Mesendoderm (in vitro differentiated cells): ENCODE measurements at regions not wholly inside any gene's neighbourhood (a gene's known extent, or its start where the extent isn't known, plus 50 kb on each side); places are given as distances from the start of the nearest gene placed in this dataset.
"Not testable (repeated sequence)": the region's sequence is repeated elsewhere in the genome, so short reads cannot be mapped to it uniquely, and the experiment has no call there.

ENCODE experiments used
- DNase-seq: peaks from one replicate; pipeline ENCODE4 v3.0.0; 2013
- H2AK5ac ChIP-seq: 2 replicates; pipeline ENCODE4 v1.6.1; 2013; ENCODE audit warnings: low read length, inconsistent platforms
- H2BK120ac ChIP-seq: 2 replicates; pipeline ENCODE4 v1.6.1; 2013; ENCODE audit warnings: low read depth, mild to moderate bottlenecking, low read length, moderate library complexity, mixed read lengths
- H2BK15ac ChIP-seq: replicated peaks from 2 replicates; pipeline ENCODE4 v1.6.1; 2013; ENCODE audit warnings: low read depth, mild to moderate bottlenecking, moderate library complexity
- H2BK5ac ChIP-seq: 2 replicates; pipeline ENCODE4 v1.6.1; 2013; ENCODE audit warnings: low read length, inconsistent platforms
- H3K18ac ChIP-seq: 2 replicates; pipeline ENCODE4 v1.6.1; 2013; ENCODE audit warnings: mild to moderate bottlenecking, low read length, mixed read lengths
- H3K23ac ChIP-seq: one replicate; pipeline ENCODE4 v1.6.1; 2013; ENCODE audit warnings: low read length
- H3K27ac ChIP-seq: 2 replicates; pipeline ENCODE4 v1.5.1; 2013; ENCODE audit warnings: low read depth, mild to moderate bottlenecking, inconsistent platforms, low read length, moderate library complexity
- H3K27me3 ChIP-seq: 2 replicates; pipeline ENCODE4 v1.6.1; 2013; ENCODE audit warnings: low read length, control low read depth, mild to moderate bottlenecking, inconsistent platforms; ENCODE audit not compliant: insufficient read depth, poor library complexity
- H3K36me3 ChIP-seq: 2 replicates; pipeline ENCODE4 v1.6.1; 2013; ENCODE audit warnings: low read length, inconsistent platforms; ENCODE audit not compliant: control insufficient read depth, insufficient read depth
- H3K4ac ChIP-seq: one replicate; pipeline ENCODE4 v1.6.1; 2013; ENCODE audit warnings: low read depth, mild to moderate bottlenecking, low read length, moderate library complexity
- H3K4me1 ChIP-seq: 2 replicates; pipeline ENCODE4 v1.6.1; 2013; ENCODE audit warnings: low read depth, low read length, inconsistent platforms; ENCODE audit not compliant: control insufficient read depth
- H3K4me2 ChIP-seq: 2 replicates; pipeline ENCODE4 v1.6.1; 2013; ENCODE audit warnings: low read length
- H3K4me3 ChIP-seq: 2 replicates; pipeline ENCODE4 v1.5.1; 2013; ENCODE audit warnings: mild to moderate bottlenecking, low read length
- H3K56ac ChIP-seq: one replicate; pipeline ENCODE4 v1.6.1; 2013; ENCODE audit warnings: low read length
- H3K79me1 ChIP-seq: 2 replicates; pipeline ENCODE4 v1.6.1; 2013; ENCODE audit warnings: low read length, inconsistent platforms
- H3K79me2 ChIP-seq: 2 replicates; pipeline ENCODE4 v1.6.1; 2013; ENCODE audit warnings: mild to moderate bottlenecking, low read length; ENCODE audit not compliant: control insufficient read depth, insufficient read depth
- H3K9ac ChIP-seq: 2 replicates; pipeline ENCODE4 v1.6.1; 2013; ENCODE audit warnings: low read length, inconsistent platforms
- H4K5ac ChIP-seq: one replicate; pipeline ENCODE4 v1.6.1; 2013; ENCODE audit warnings: low read length
- H4K8ac ChIP-seq: one replicate; pipeline ENCODE4 v1.6.1; 2013; ENCODE audit warnings: low read depth, mild to moderate bottlenecking, control low read depth, low read length, moderate library complexity
- WGBS: extraction: QIAGEN DNeasy Blood & Tissue Kit; methylation state at CpG from one replicate; pipeline ENCODE4 v1.1.7; 2013; ENCODE audit warnings: low lambda C conversion rate, missing lambda C conversion rate; ENCODE audit not compliant: insufficient coverage; ENCODE audit errors: extremely low coverage; 5-methylcytosine and 5-hydroxymethylcytosine counted together

- Histone ChIP-seq H3K4me1 (peaks cover 2% of the 10 kb centered on the region), H3K4me2 (no peak overlapping the region), H2BK15ac (no peak overlapping the region), H3K27me3 (no peaks in the 10 kb centered on the region), H3K18ac (no peak overlapping the region), H2BK5ac (no peak overlapping the region), H3K56ac (no peak overlapping the region), H3K4me3 (no peak overlapping the region), H2BK120ac (no peak overlapping the region), H3K23ac (no peak overlapping the region), H3K4ac (no peak overlapping the region), H3K79me2 (no peaks in the 10 kb centered on the region), H3K27ac (no peak overlapping the region), H4K5ac (no peak overlapping the region), H3K36me3 (no peaks in the 10 kb centered on the region), H3K9ac (no peak overlapping the region), H3K79me1 (no peaks in the 10 kb centered on the region), H4K8ac (no peak overlapping the region), H2AK5ac (no peak overlapping the region)
- DNase-seq = peak; percentile 54
- WGBS = no CpG with 5 or more reads among the region's 5 CpGs
Measured at GRCh38 chr3:66552846-66553245, 52.0 kb upstream of the LRIG1 start.

- no peaks in the 10 kb centered on the region for H3K27me3 ChIP-seq
- H3K9ac ChIP-seq = no peak overlapping the region
- no peak overlapping the region for H3K4me3 ChIP-seq
- no peak overlapping the region for H3K4me2 ChIP-seq
- WGBS = no CpG with 5 or more reads among the region's 11 CpGs
- H3K23ac ChIP-seq = no peak overlapping the region
- peak overlapping the region; percentile 75 for H3K4ac ChIP-seq
- H2BK15ac ChIP-seq = no peak overlapping the region
- H2BK120ac ChIP-seq = no peak overlapping the region
- H3K79me2 ChIP-seq = no peaks in the 10 kb centered on the region
- H3K18ac ChIP-seq = no peak overlapping the region
- H4K8ac ChIP-seq = no peak overlapping the region
- no peak for DNase-seq
- H4K5ac ChIP-seq = no peak overlapping the region
- no peak overlapping the region for H3K56ac ChIP-seq
- H3K4me1 ChIP-seq = peaks cover 2% of the 10 kb centered on the region
- H2AK5ac ChIP-seq = no peak overlapping the region
- H3K36me3 ChIP-seq = no peaks in the 10 kb centered on the region
- H3K27ac ChIP-seq = no peak overlapping the region
- no peak overlapping the region for H2BK5ac ChIP-seq
- H3K79me1 ChIP-seq = no peaks in the 10 kb centered on the region
Measured at GRCh38 chr3:66553441-66554113, 52.8 kb upstream of the LRIG1 start.

GRCh38 chr3:66554178-66554577 lies 53.4 kb upstream of the LRIG1 start:
- Histone ChIP-seq H2BK5ac (no peak overlapping the region), H3K4me3 (no peak overlapping the region), H4K5ac (no peak overlapping the region), H3K79me2 (no peaks in the 10 kb centered on the region), H2BK120ac (no peak overlapping the region), H3K4ac (no peak overlapping the region), H3K27ac (no peak overlapping the region), H2BK15ac (no peak overlapping the region), H3K18ac (no peak overlapping the region), H3K56ac (no peak overlapping the region), H3K27me3 (no peaks in the 10 kb centered on the region), H3K4me2 (no peak overlapping the region), H3K4me1 (peaks cover 2% of the 10 kb centered on the region), H3K79me1 (no peaks in the 10 kb centered on the region), H4K8ac (no peak overlapping the region), H3K36me3 (no peaks in the 10 kb centered on the region), H2AK5ac (no peak overlapping the region), H3K9ac (no peak overlapping the region), H3K23ac (no peak overlapping the region)
- no peak for DNase-seq
- WGBS = no CpG with 5 or more reads among the region's 1 CpG

- Histone ChIP-seq H3K4ac (no peak overlapping the region), H3K4me3 (no peak overlapping the region), H3K4me1 (peaks cover 2% of the 10 kb centered on the region), H4K5ac (no peak overlapping the region), H3K79me2 (no peaks in the 10 kb centered on the region), H2BK5ac (no peak overlapping the region), H3K18ac (no peak overlapping the region), H2BK120ac (no peak overlapping the region), H3K36me3 (no peaks in the 10 kb centered on the region), H3K4me2 (no peak overlapping the region), H3K79me1 (no peaks in the 10 kb centered on the region), H2AK5ac (no peak overlapping the region), H3K23ac (no peak overlapping the region), H3K27ac (no peak overlapping the region), H3K9ac (no peak overlapping the region), H3K56ac (no peak overlapping the region), H4K8ac (no peak overlapping the region), H2BK15ac (no peak overlapping the region), H3K27me3 (no peaks in the 10 kb centered on the region)
- no CpG with 5 or more reads among the region's 4 CpGs for WGBS
- no peak for DNase-seq
Measured at GRCh38 chr3:66555214-66555844, 54.5 kb upstream of the LRIG1 start.

GRCh38 chr3:66557170-66557569 lies 56.3 kb upstream of the LRIG1 start:
- no peak overlapping the region for H3K27ac ChIP-seq
- H3K4me3 ChIP-seq = no peak overlapping the region
- no peaks in the 10 kb centered on the region for H3K79me1 ChIP-seq
- no peak overlapping the region for H4K5ac ChIP-seq
- H2BK120ac ChIP-seq = no peak overlapping the region
- H3K79me2 ChIP-seq = no peaks in the 10 kb centered on the region
- H3K4me2 ChIP-seq = no peak overlapping the region
- no peaks in the 10 kb centered on the region for H3K36me3 ChIP-seq
- H2BK15ac ChIP-seq = no peak overlapping the region
- no peak overlapping the region for H3K18ac ChIP-seq
- no peak overlapping the region for H3K4ac ChIP-seq
- H3K56ac ChIP-seq = no peak overlapping the region
- no peak overlapping the region for H4K8ac ChIP-seq
- H3K27me3 ChIP-seq = no peaks in the 10 kb centered on the region
- no peak for DNase-seq
- H2AK5ac ChIP-seq = no peak overlapping the region
- H3K4me1 ChIP-seq = peaks cover 2% of the 10 kb centered on the region
- no CpG with 5 or more reads among the region's 7 CpGs for WGBS
- no peak overlapping the region for H3K23ac ChIP-seq
- no peak overlapping the region for H3K9ac ChIP-seq
- H2BK5ac ChIP-seq = no peak overlapping the region

- no CpG with 5 or more reads among the region's 4 CpGs for WGBS
- H4K5ac ChIP-seq, H3K4me2 ChIP-seq, H2BK120ac ChIP-seq, H2BK5ac ChIP-seq, H3K79me1 ChIP-seq, H4K8ac ChIP-seq, DNase-seq, H3K36me3 ChIP-seq, H3K56ac ChIP-seq, H2AK5ac ChIP-seq, H3K4me1 ChIP-seq, H2BK15ac ChIP-seq, H3K4ac ChIP-seq, H3K23ac ChIP-seq, H3K9ac ChIP-seq, H3K18ac ChIP-seq, H3K79me2 ChIP-seq, H3K27me3 ChIP-seq, H3K4me3 ChIP-seq, H3K27ac ChIP-seq: not testable (repeated sequence)
Measured at GRCh38 chr3:66559924-66560323, 59.1 kb upstream of the LRIG1 start.
